SK-N-MC (cell line): ENCODE measurements at regions not wholly inside any gene's neighbourhood (a gene's known extent, or its start where the extent isn't known, plus 50 kb on each side); places are given as distances from the start of the nearest gene placed in this dataset.

ENCODE experiments used
- EZH2 ChIP-seq: fragments of 200-600 bp; sonication (generic); IDR thresholded peaks from one replicate; pipeline ENCODE4 v1.6.1; 2017; ENCODE audit warnings: antibody characterized with exemption
- FOXP2 ChIP-seq: optimal IDR thresholded peaks from 2 replicates; pipeline ENCODE3; 2011; ENCODE audit warnings: mild to moderate bottlenecking, moderate library complexity; ENCODE audit not compliant: insufficient read depth; ENCODE audit errors: extremely low read length, control extremely low read depth
- POLR2AphosphoS5 ChIP-seq: IDR thresholded peaks from 2 replicates; pipeline ENCODE4 v1.6.1; 2012; ENCODE audit warnings: mild to moderate bottlenecking, low read depth, low read length, borderline replicate concordance

GRCh38 chr15:37203050-37203449, 102.7 kb upstream of the MEIS2 start:
- TF ChIP-seq EZH2 (no peak), POLR2AphosphoS5 (no peak), FOXP2 (no peak)
